OCI-LY7 (cell line): ENCODE measurements at regions not wholly inside any gene's neighbourhood (a gene's known extent, or its start where the extent isn't known, plus 50 kb on each side); places are given as distances from the start of the nearest gene placed in this dataset.

Experiments
- CTCF ChIP-seq: fragments of 200-600 bp; sonication (generic); conservative IDR thresholded peaks from 2 replicates; pipeline ENCODE4 v1.5.1; 2014; ENCODE audit warnings: mild to moderate bottlenecking, antibody characterized with exemption, low read length, moderate library complexity, mixed read lengths
- EZH2phosphoT487 ChIP-seq: fragments of 200-600 bp; sonication (generic); IDR thresholded peaks from 2 replicates; pipeline ENCODE4 v1.6.1; 2018; ENCODE audit warnings: low read depth, borderline replicate concordance, mild to moderate bottlenecking, mixed run types, antibody characterized with exemption, low read length, moderate library complexity, mixed read lengths

DNA sequence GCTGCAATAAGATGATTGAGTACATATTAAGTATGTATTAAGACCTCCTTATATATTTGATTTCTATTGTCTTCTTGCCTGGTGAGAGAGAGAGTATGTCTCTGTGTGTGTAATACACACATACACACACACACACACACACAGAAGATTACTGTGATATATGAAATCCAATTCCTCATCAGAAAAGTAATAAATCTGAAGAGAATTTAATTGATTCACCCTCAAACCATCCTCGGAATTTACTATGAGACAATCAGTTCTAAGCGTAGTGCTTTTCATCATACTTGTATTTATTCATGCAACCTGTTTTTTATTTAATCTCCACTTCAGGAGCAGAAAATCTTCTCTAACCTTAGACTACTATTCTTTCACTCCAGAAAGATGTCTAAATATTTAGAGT is 62.3 kb upstream of the TLL1 start:
- TF ChIP-seq CTCF (no peak), EZH2phosphoT487 (no peak)
